ENCODE measurements at regions not wholly inside any gene's neighbourhood (a gene's known extent, or its start where the extent isn't known, plus 50 kb on each side); places are given as distances from the start of the nearest gene placed in this dataset.

DNA sequence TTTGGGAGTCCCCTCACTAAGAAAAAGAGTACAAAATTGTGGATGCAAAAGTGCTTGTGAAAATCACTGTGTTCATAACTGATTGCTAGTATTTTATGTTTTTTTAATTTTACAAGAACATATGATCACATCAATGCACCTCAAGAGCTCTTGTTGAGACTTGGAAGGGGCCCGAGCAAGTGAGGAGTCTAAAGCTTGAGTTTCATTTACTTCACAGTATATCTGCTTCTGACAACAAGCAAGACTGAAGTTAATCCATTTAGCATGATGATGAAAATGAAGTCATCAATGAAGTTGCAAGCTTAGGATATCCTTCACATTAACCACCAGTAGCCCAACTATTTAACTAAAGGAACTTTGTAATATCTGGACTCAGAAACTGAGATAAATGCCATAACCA is 182.5 kb upstream of the DIO2 start:
- TF ChIP-seq, protein P1, sequence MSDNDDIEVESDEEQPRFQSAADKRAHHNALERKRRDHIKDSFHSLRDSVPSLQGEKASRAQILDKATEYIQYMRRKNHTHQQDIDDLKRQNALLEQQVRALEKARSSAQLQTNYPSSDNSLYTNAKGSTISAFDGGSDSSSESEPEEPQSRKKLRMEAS (IDR thresholded peaks at IDR 0.05; ENCODE audit: low read depth): no peak
- TF ChIP-seq, protein P2, sequence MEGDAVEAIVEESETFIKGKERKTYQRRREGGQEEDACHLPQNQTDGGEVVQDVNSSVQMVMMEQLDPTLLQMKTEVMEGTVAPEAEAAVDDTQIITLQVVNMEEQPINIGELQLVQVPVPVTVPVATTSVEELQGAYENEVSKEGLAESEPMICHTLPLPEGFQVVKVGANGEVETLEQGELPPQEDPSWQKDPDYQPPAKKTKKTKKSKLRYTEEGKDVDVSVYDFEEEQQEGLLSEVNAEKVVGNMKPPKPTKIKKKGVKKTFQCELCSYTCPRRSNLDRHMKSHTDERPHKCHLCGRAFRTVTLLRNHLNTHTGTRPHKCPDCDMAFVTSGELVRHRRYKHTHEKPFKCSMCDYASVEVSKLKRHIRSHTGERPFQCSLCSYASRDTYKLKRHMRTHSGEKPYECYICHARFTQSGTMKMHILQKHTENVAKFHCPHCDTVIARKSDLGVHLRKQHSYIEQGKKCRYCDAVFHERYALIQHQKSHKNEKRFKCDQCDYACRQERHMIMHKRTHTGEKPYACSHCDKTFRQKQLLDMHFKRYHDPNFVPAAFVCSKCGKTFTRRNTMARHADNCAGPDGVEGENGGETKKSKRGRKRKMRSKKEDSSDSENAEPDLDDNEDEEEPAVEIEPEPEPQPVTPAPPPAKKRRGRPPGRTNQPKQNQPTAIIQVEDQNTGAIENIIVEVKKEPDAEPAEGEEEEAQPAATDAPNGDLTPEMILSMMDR (IDR thresholded peaks at IDR 0.05): no peak
- TF ChIP-seq YY1 (IDR thresholded peaks at IDR 0.05; ENCODE audit: low read depth): no peak
- TF ChIP-seq POLR2AphosphoS5 (IDR thresholded peaks at IDR 0.05; ENCODE audit: low read depth, low read length): no peak
- TF ChIP-seq EP300 (IDR thresholded peaks at IDR 0.05; ENCODE audit: borderline replicate concordance in 1 of 2, low read depth in 1 of 2, low read length in 1 of 2): no peak
- TF ChIP-seq, protein P3, sequence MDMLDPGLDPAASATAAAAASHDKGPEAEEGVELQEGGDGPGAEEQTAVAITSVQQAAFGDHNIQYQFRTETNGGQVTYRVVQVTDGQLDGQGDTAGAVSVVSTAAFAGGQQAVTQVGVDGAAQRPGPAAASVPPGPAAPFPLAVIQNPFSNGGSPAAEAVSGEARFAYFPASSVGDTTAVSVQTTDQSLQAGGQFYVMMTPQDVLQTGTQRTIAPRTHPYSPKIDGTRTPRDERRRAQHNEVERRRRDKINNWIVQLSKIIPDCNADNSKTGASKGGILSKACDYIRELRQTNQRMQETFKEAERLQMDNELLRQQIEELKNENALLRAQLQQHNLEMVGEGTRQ (IDR thresholded peaks at IDR 0.05; ENCODE audit: borderline replicate concordance, low read depth, low read length): no peak
- TF ChIP-seq TAF1 (IDR thresholded peaks at IDR 0.05; ENCODE audit: borderline replicate concordance, low read depth, low read length): no peak
- TF ChIP-seq RFX5 (IDR thresholded peaks at IDR 0.05; ENCODE audit: low read length): no peak
- no peak for TF ChIP-seq RAD21 (IDR thresholded peaks at IDR 0.05; ENCODE audit: low read length)
